ENCODE measurements at regions not wholly inside any gene's neighbourhood (a gene's known extent, or its start where the extent isn't known, plus 50 kb on each side); places are given as distances from the start of the nearest gene placed in this dataset.
A peak's percentile ranks its signal among the peaks of the same experiment; 100 is the strongest.

DNA sequence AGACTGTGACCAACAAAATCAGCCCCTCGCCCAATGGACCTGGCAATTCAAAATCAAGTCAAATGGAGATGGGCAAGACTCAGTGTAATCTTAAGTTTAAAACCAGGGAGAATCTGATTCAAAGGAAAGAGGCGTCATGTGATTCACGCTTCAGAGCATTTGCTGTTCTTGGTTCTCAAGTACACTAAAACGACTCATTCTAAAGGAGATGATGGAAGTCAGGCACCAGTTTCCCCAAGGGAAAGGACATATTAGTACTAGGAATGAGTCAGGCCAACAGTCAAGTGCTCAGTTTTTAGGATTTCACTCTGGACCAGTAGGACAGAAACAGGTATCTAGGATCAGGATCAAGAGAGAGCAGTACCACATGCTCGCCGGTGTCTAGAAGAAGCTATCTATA lies 429.6 kb downstream of the PLPP3 start:
- no peak for TF ChIP-seq POLR2A (IDR thresholded peaks at IDR 0.05)
- TF ChIP-seq, protein P1, sequence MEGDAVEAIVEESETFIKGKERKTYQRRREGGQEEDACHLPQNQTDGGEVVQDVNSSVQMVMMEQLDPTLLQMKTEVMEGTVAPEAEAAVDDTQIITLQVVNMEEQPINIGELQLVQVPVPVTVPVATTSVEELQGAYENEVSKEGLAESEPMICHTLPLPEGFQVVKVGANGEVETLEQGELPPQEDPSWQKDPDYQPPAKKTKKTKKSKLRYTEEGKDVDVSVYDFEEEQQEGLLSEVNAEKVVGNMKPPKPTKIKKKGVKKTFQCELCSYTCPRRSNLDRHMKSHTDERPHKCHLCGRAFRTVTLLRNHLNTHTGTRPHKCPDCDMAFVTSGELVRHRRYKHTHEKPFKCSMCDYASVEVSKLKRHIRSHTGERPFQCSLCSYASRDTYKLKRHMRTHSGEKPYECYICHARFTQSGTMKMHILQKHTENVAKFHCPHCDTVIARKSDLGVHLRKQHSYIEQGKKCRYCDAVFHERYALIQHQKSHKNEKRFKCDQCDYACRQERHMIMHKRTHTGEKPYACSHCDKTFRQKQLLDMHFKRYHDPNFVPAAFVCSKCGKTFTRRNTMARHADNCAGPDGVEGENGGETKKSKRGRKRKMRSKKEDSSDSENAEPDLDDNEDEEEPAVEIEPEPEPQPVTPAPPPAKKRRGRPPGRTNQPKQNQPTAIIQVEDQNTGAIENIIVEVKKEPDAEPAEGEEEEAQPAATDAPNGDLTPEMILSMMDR (IDR thresholded peaks at IDR 0.05): no peak
- no peak for TF ChIP-seq EP300 (IDR thresholded peaks at IDR 0.05)
- whole genome bisulfite sequencing, 2 donors: 83 to 85% methylated on average over 6 of the region's 6 CpGs
- DNase-seq (ENCODE audit: low spot score in 2 of 2): no peak
- no peak overlapping the region for H3K4me3 ChIP-seq
- no peaks in the 10 kb centered on the region for H3K36me3 ChIP-seq
- peak overlapping the region in 1 of 4 donors; percentile 8 for H3K27ac ChIP-seq
- no peaks in the 10 kb centered on the region for H3K9me3 ChIP-seq
- peaks cover 0 to 34% (median 0%) of the 10 kb centered on the region in 4 donors for H3K4me1 ChIP-seq
- H3K27me3 ChIP-seq: no peaks in the 10 kb centered on the region

DNA sequence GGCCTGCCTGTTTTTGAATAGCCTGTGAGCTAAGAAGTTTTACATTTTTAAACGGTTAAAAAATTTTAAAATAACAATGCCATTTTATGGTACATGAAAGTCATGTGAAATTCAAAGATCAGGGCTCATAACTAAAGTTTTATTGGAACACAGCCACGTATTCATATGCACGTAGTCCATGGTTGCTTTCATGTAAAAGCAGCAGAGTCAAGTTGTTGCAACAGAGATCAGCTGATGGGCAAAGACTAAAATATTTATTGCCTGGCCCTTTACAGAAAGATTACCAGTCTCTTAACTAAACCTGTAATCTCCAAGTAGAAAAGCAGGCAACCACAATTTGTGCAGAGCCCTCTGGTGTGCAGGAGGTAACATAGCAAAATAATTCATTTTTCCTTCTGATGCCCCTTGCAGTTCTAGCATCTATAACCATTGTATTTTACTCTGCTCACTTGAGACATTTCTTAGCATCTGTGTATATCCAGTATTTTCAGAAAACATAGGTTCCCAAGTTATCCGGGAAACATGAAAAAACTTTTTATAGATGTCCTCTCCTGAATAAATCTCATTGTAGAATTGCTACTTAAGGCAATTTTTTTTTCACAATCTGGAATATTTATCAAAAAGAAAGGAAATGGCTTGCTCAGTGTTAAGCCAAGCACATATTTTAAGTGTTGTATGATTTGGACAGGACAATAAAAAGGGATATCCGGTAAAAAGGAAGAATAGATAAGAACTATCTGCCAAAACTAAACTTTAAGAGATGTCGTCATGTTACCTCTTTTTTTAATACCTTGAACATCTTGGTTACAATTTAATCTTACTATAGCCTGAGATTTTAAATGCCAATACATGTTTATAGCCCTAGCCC lies 430.8 kb downstream of the PLPP3 start:
- no peak for TF ChIP-seq EP300 (IDR thresholded peaks at IDR 0.05)
- TF ChIP-seq, protein P1 (IDR thresholded peaks at IDR 0.05): no peak
- TF ChIP-seq POLR2A (IDR thresholded peaks at IDR 0.05): no peak
- no peak overlapping the region for H3K4me3 ChIP-seq
- no peaks in the 10 kb centered on the region for H3K27me3 ChIP-seq
- no peak overlapping the region for H3K27ac ChIP-seq
- whole genome bisulfite sequencing, 2 donors: 54 to 57% methylated on average over 6 of the region's 6 CpGs
- no peaks in the 10 kb centered on the region for H3K36me3 ChIP-seq
- DNase-seq (ENCODE audit: low spot score in 2 of 2): no peak
- no peaks in the 10 kb centered on the region for H3K9me3 ChIP-seq
- H3K4me1 ChIP-seq: peaks cover 0 to 34% (median 0%) of the 10 kb centered on the region in 4 donors

DNA sequence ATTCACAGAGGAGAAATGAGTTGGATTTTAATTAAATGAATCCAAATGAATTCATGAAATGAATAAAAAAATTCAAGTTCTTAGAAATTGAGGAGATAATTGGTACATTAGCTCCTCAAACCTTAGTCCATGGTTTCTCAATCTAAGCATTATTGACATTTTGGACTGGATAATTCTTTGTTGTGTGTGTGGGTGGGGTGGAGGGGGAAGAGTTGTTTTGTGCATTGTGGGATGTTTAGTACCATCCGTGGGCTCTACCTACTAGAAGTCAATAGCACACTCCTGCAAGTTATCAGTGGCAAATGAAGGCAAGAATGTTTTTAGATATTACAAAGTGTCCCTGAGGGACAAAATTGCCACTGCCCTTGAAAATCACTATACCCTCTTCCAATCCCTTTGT lies 431.9 kb downstream of the PLPP3 start:
- no peak overlapping the region for H3K4me3 ChIP-seq
- TF ChIP-seq, protein P1 (IDR thresholded peaks at IDR 0.05): no peak
- TF ChIP-seq EP300 (IDR thresholded peaks at IDR 0.05): no peak
- TF ChIP-seq POLR2A (IDR thresholded peaks at IDR 0.05): no peak
- no peaks in the 10 kb centered on the region for H3K36me3 ChIP-seq
- peaks cover 0 to 34% (median 0%) of the 10 kb centered on the region in 4 donors for H3K4me1 ChIP-seq
- DNase-seq (ENCODE audit: low spot score in 2 of 2): no peak
- H3K27ac ChIP-seq: peak overlapping the region in 1 of 4 donors; percentile 45
- 38 to 41% methylated on average over 1 of the region's 1 CpG for WGBS, 2 donors
- H3K27me3 ChIP-seq: no peaks in the 10 kb centered on the region
- no peaks in the 10 kb centered on the region for H3K9me3 ChIP-seq

DNA sequence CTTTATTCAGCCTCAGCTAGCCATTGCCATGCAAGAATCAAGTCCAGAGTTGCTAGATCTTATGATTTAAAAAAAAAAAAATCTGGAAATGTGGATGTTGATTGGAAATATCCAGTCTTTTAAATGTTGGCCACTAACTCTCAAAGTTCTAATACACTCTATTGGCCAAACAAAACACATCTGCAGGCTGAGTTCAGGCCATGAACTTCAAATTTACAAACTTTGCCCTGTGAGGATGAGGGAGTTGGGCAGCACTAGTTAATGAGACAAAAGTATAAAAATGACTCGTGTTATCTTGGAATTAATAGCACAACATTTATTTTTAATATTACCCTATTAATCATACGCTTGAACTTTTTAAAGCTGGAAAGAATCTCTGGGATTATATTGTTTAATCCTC lies 432.3 kb downstream of the PLPP3 start:
- TF ChIP-seq EP300 (IDR thresholded peaks at IDR 0.05) (no peak), POLR2A (IDR thresholded peaks at IDR 0.05) (no peak)
- TF ChIP-seq, protein P1 (IDR thresholded peaks at IDR 0.05): no peak
- Histone ChIP-seq H3K9me3 (no peaks in the 10 kb centered on the region), H3K36me3 (no peaks in the 10 kb centered on the region), H3K4me1 (peaks cover 0 to 34% (median 0%) of the 10 kb centered on the region in 4 donors), H3K27me3 (no peaks in the 10 kb centered on the region), H3K4me3 (no peak overlapping the region), H3K27ac (peak overlapping the region in 1 of 4 donors; percentile 45)
- no peak for DNase-seq (ENCODE audit: low spot score in 2 of 2)
- WGBS, 2 donors: 44 to 46% methylated on average over 2 of the region's 2 CpGs

DNA sequence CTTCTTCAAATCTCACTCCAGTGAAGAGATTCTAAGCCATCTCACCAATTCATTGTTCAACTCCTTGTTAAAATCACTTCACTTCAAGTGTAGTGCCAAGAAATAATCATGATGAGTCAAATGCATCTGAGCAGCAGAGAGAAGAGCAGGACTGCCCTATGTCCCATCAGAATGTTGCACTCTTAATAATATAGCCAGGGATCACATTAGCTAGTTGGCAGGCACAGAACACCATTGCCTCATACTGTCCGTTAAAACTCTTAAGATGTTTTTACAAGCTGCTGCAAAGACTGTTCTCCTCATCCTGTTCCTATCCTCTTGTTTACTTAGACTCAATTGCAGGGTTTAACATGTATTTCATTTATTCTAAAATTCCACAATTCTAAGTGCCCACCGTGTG lies 432.9 kb downstream of the PLPP3 start:
- Histone ChIP-seq H3K36me3 (no peaks in the 10 kb centered on the region), H3K27ac (peak overlapping the region in 2 of 4 donors; percentile 39 to 45), H3K4me3 (no peak overlapping the region), H3K27me3 (no peaks in the 10 kb centered on the region), H3K4me1 (peaks cover 0 to 31% (median 0%) of the 10 kb centered on the region in 4 donors), H3K9me3 (no peaks in the 10 kb centered on the region)
- DNase-seq (ENCODE audit: low spot score in 2 of 2): peak in 1 of 2 donors; percentile 24
- WGBS, 2 donors: 51 to 55% methylated on average over 2 of the region's 2 CpGs
- peak in 1 of 2 donors; percentile 57 for TF ChIP-seq EP300 (IDR thresholded peaks at IDR 0.05)
- TF ChIP-seq, protein P1 (IDR thresholded peaks at IDR 0.05): no peak

Measured in tibial nerve (tissue), 4 donors.